Stimulated activated CD4-positive, alpha-beta T cell treated with anti-CD3 and anti-CD28 coated beads, Interleukin-15, amount 100 ng/mL, for 24 hours (primary cell): ENCODE measurements at regions not wholly inside any gene's neighbourhood (a gene's known extent, or its start where the extent isn't known, plus 50 kb on each side); places are given as distances from the start of the nearest gene placed in this dataset.
"Not testable (repeated sequence)": the region's sequence is repeated elsewhere in the genome, so short reads cannot be mapped to it uniquely, and the experiment has no call there.

ENCODE experiments used
- DNase-seq: peaks from one replicate; pipeline ENCODE4 v3.0.0-alpha.2; 2020

DNA sequence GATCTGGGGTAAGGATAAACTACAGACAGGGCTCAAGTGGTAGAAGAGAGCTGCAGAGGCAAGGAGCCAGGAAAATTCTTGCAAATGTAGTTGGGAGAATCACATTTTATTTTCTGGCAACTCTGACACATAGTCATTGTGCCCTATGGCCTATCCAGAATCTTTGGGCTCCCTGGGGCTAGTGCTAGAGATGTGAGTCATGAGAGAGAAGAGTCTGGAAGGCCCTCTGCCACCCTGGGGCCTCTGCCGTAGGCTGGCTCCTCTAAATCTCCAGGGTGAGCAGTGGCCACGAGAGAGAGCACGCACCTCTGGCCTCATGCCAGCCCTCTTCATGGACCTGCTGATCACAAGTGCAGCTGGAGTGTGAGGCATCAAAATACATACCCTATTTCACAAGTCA lies 74.3 kb upstream of the SSBP2 start:
- DNase-seq = no peak

GRCh38 chr5:81823736-81824135 lies 72.8 kb upstream of the SSBP2 start:
- DNase-seq = not testable (repeated sequence)

GRCh38 chr5:81820863-81821262 lies 70.0 kb upstream of the SSBP2 start:
- DNase-seq = no peak

- DNase-seq = no peak
Measured at GRCh38 chr5:81820318-81820636, 69.4 kb upstream of the SSBP2 start.

DNA sequence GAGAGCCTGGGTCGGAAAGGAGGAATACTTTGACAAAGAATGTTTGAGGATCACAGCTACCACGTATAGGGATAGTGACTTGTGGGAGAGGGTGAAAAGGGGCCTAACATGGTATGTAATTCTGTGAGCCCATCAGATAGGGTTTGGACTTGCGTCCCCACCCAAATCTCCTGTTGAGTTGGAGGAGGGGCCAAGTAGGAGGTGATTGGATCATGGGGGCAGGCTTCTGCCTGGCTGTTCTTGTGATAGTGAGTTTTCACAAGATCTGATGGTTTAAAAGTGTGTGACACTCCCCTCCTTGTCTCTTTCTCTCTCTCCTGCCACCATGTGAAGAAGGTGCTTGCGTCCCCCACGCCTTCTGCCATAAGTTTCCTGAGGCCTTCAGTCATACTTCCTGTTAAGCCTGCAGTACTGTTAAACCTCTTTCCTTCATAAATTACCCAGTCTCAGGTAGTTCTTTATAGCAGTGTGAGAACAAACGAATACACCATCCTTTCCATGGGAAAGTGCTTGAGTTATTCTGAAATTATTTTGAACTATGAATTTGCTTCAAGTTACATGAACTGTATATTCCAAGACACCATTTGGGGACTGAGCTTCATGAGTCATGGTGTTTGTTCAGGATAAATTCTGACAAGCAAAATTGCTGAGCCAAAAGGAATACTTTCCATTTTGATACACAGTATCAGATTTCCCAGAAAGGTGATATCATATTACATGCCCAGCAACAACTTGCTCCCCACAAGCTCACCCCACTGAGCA lies 68.8 kb upstream of the SSBP2 start:
- DNase-seq = no peak

- DNase-seq = no peak
Measured at GRCh38 chr5:81817980-81818379, 67.1 kb upstream of the SSBP2 start.

GRCh38 chr5:81817086-81817485 lies 66.2 kb upstream of the SSBP2 start:
- DNase-seq = no peak

DNA sequence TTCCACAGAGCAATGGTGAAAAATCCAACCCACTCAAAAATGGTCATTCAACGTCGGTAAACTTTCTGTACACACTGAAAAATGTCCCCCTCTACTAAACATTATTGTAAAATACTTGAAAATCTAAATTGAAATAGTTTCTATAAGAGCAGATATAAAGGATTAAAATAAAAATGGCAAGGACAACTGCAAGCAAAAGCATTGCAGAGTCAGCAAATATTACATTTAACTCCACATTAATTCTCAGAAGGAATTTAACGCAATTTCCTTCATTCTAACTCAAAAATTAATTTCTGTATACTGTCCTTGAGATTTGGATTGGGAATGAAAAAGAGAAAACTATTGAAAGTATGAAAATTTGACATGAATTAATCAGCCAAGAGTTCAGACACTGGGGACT lies 64.4 kb upstream of the SSBP2 start:
- DNase-seq = no peak

DNA sequence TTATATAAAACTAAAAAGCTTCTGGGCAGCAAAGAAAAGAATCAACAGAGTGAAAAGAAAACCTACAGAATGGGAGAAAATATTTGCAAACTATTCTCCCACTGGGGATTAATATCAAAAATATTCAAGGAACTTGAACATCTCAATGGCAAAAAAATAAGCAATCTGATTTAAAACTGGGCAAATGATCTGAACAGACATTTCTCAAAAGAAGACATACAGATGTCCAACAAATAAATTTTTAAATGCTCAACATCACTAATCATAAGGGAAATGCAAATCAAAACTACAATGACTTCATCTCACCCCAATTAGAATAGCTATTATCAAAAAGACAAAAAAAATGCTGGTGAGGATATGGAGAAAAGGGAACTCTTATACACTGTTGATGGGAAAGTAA lies 57.2 kb upstream of the SSBP2 start:
- DNase-seq = no peak

DNA sequence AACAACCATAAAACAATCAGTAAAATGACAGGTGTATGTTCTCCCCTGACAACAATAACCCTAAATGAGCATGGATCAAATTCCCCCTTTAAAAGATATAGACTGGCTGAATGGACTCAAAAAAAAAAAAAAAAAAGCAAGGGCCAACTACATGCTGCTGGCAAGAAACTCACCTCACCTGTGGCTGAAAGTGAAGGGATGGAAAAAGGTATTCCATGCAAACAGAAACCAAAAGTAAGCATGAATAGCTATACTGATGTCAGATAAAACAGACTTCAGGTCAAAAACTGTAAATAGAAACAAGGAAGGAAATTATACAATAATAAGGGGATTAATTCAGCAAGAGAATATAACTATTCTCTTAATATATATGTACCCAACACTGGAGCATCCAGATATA lies 54.2 kb upstream of the SSBP2 start:
- no peak for DNase-seq

GRCh38 chr5:81803812-81804211 lies 52.9 kb upstream of the SSBP2 start:
- no peak for DNase-seq

- DNase-seq = no peak
Measured at GRCh38 chr5:81802625-81803024, 51.7 kb upstream of the SSBP2 start.

GRCh38 chr5:81802020-81802419 lies 51.1 kb upstream of the SSBP2 start:
- DNase-seq = no peak

- no peak for DNase-seq
Measured at GRCh38 chr5:81800797-81801196, 49.9 kb upstream of the SSBP2 start.
